BJ (cell line): ENCODE measurements at regions not wholly inside any gene's neighbourhood (a gene's known extent, or its start where the extent isn't known, plus 50 kb on each side); places are given as distances from the start of the nearest gene placed in this dataset.

Experiments
- CTCF ChIA-PET: fragments of 350-600 bp; formaldehyde crosslinking; extraction: SDS; loops from one replicate; lab custom pipeline; 2021; ENCODE audit warnings: antibody characterized with exemption, inconsistent platforms; lab: Yijun Ruan, JAX
- POLR2A ChIA-PET: fragments of 300-600 bp; sonication (Branson Sonifier 250); formaldehyde crosslinking; extraction: SDS; loops from one replicate; lab custom pipeline; 2021; ENCODE audit warnings: antibody characterized with exemption; lab: Charles Lee
- DNase-seq: peaks from one replicate; pipeline ENCODE4 v3.0.0-alpha.2; 2011; ENCODE audit warnings: low read depth
- H3K27me3 ChIP-seq: 2 replicates; pipeline ENCODE4 v1.6.0; 2011; ENCODE audit warnings: low read length; ENCODE audit not compliant: control insufficient read depth, insufficient read depth
- H3K36me3 ChIP-seq: 2 replicates; pipeline ENCODE4 v1.5.1; 2011; ENCODE audit warnings: low read length; ENCODE audit not compliant: control insufficient read depth, insufficient read depth
- H3K4me3 ChIP-seq: 2 replicates; pipeline ENCODE4 v1.5.1; 2011; ENCODE audit warnings: low read depth, mild to moderate bottlenecking, control low read depth, low read length
- TF ChIP-seq, protein P1 (sequence below): IDR thresholded peaks from 2 replicates; pipeline ENCODE4 v1.5.1; 2011; ENCODE audit warnings: low read depth, mild to moderate bottlenecking, control low read depth, inconsistent platforms, low read length, moderate library complexity; ENCODE audit not compliant: insufficient read depth

DNA sequence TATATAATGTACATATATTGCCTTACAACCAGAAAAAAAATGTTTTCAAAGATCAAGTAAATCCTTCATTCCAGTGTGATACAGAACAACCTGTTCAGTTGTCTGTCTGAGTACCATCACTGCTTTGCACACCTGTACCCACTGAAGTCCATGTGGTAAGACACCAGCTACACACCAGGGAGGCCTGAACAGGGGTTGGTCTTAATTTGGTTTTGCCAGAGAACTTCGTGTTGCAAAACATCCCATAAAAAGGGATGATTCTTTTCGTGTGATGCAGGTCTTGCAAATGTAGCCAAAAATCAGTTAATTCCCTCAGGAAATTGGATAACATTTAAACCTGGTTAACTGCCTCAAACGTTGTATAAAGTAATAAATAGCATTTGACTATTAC lies 73.7 kb upstream of the SLC1A4 start:
- TF ChIP-seq, protein P1, sequence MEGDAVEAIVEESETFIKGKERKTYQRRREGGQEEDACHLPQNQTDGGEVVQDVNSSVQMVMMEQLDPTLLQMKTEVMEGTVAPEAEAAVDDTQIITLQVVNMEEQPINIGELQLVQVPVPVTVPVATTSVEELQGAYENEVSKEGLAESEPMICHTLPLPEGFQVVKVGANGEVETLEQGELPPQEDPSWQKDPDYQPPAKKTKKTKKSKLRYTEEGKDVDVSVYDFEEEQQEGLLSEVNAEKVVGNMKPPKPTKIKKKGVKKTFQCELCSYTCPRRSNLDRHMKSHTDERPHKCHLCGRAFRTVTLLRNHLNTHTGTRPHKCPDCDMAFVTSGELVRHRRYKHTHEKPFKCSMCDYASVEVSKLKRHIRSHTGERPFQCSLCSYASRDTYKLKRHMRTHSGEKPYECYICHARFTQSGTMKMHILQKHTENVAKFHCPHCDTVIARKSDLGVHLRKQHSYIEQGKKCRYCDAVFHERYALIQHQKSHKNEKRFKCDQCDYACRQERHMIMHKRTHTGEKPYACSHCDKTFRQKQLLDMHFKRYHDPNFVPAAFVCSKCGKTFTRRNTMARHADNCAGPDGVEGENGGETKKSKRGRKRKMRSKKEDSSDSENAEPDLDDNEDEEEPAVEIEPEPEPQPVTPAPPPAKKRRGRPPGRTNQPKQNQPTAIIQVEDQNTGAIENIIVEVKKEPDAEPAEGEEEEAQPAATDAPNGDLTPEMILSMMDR: no peak
- Histone ChIP-seq H3K4me3 (no peak overlapping the region), H3K36me3 (no peaks in the 10 kb centered on the region), H3K27me3 (peaks cover 3% of the 10 kb centered on the region)
- CTCF ChIA-PET: interaction anchor here (0.8 to 9.5 kb wide), 12 partner anchors 10 to 659 kb away, joined by 3 to 147 read pairs (median 4); partner anchors contain the start of gene SLC1A4
- POLR2A ChIA-PET: no interaction called here
- DNase-seq: no peak

DNA sequence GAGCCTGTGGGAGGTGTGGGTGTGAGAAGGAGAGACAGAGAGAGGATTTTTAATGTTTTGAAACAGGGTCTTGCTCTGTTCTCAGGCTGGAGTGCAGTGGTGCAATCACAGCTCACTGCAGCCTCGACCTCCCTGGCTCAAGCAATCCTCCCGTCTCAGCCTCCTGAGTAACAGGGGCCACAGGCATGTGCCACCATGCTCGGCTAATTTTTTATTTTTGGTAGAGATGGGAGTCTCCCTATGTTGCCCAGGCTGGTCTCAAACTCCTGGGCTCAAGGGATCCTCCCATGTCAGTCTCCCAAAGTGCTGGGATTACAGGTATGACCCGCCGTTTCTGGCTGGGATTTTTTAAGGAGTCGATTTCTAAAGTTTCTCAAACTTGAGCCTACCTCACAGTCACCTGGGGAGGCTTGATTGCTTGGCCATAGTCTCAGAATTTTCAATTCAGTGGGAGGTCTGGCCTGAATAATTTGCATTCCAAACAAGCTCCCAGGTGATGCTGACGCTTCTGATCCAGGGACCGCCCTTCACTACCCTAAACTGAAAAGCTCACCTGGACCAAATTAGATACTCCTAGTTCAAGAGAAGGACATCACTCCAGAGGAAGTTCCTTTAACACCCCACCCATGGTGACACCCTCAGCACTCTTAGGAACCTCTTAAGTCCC lies 70.8 kb upstream of the SLC1A4 start:
- Histone ChIP-seq H3K4me3 (peak overlapping the region; percentile 46), H3K36me3 (no peaks in the 10 kb centered on the region), H3K27me3 (peaks cover 7% of the 10 kb centered on the region)
- DNase-seq: no peak
- CTCF ChIA-PET: interaction anchor here (0.6 to 9.5 kb wide), 33 partner anchors 10 to 1461 kb away, joined by 3 to 147 read pairs (median 4); partner anchors contain the start of genes AFTPH, CEP68 and SLC1A4
- POLR2A ChIA-PET: no interaction called here
- TF ChIP-seq, protein P1: no peak

DNA sequence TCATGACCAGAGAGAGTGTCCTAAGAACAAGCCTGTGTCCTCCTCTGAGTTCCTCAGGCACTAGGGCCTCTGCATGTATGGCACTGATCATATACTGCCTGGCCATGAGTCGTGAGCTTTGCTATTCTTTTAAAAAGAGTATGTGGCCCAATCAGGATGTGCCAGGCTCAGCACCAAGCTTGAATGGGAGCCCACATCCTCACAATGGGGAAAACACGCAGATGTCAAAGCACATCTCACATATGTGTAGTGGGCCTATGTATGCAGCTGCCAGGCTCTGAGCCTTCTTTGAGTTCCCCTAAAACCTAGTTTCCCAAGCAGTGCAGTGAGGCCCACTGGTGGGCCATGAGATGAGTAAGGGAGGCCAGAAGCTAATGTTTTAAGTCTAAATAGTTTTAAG lies 69.9 kb upstream of the SLC1A4 start:
- no peaks in the 10 kb centered on the region for H3K36me3 ChIP-seq
- POLR2A ChIA-PET: no interaction called here
- H3K4me3 ChIP-seq: no peak overlapping the region
- peaks cover 5% of the 10 kb centered on the region; the same call in 1 of the 2 replicates for H3K27me3 ChIP-seq
- DNase-seq: no peak
- TF ChIP-seq, protein P1: no peak
- CTCF ChIA-PET: interaction anchor here (0.9 to 9.5 kb wide), 6 partner anchors 70 to 146 kb away, joined by 3 to 147 read pairs (median 10); partner anchors contain the start of genes CEP68 and SLC1A4

DNA sequence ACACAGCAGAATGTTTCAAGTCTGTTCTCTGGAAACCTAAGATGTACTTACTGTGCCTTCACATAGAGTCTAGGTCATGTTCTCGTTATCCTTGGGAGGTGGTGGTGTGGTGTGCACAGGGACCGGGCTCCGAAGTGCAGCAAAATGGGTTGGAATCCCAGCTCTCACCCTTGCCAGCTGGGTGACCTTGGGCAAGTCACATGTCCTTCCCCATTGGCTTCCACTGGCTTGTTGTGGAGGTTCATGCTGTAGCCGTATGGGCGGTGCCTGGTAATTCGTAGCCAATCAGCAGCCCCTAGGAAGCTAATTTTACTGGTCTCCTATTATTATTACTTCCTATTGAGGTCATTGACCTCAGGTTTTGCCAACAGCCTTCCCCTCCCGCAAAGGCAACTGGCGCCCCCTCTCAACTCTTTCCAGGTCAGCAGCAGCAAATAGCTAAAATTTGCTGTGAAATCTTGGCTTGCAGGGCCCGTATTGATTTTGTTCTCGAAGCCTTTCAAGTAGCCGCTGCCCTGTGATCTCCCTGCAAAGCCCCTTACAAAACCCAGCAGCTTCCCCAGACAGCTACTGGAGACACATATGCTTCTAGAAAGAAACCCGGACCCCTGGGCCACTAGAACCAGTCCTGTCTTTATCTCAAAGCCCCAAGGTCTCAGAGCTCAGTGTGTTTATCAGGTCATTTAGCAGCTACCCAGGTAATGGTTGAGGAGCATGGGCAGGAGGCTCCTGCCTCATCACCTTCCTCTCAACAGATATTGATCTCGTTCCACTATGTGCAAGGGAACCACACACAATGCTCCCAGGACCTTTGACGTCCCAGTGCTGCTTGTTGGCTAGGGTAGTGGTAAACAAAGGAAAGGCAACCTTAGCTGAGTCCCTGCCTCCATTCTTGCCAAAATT lies 66.5 kb upstream of the SLC1A4 start:
- TF ChIP-seq, protein P1: no peak
- CTCF ChIA-PET: interaction anchor here (0.6 to 1.3 kb wide), 6 partner anchors 16 to 651 kb away, joined by 3 to 4 read pairs (median 4); no protein-coding TSS in a partner anchor
- Histone ChIP-seq H3K27me3 (peaks cover 10% of the 10 kb centered on the region), H3K4me3 (no peak overlapping the region), H3K36me3 (no peaks in the 10 kb centered on the region)
- POLR2A ChIA-PET: no interaction called here
- no peak for DNase-seq

DNA sequence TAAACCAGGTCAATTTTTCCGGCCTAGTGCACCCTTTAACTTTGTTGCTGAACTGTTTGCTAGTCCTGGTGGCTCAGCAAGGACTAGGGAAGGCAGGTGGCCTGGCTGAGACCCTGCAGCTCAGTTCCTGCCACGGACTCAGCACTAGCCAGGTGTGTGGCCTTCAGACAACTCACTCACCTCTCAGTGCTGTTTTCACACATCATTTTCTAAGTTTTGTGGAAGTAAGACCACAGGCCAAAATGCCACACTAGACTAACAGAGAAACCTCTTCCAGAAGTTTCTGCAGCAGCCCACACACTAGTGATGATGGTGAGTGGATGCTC lies 65.9 kb upstream of the SLC1A4 start:
- POLR2A ChIA-PET: no interaction called here
- Histone ChIP-seq H3K4me3 (no peak overlapping the region), H3K36me3 (no peaks in the 10 kb centered on the region), H3K27me3 (peaks cover 10% of the 10 kb centered on the region)
- DNase-seq: no peak
- TF ChIP-seq, protein P1: no peak
- CTCF ChIA-PET: interaction anchor here (0.7 to 1.3 kb wide), 3 partner anchors 18 to 650 kb away, joined by 3 to 4 read pairs (median 3); no protein-coding TSS in a partner anchor
